ENCODE measurements at regions not wholly inside any gene's neighbourhood (a gene's known extent, or its start where the extent isn't known, plus 50 kb on each side); places are given as distances from the start of the nearest gene placed in this dataset.
"Not testable (repeated sequence)": the region's sequence is repeated elsewhere in the genome, so short reads cannot be mapped to it uniquely, and the experiment has no call there.

GRCh38 chr17:45605751-45606150 lies 115.2 kb upstream of the PLEKHM1 start:
- TF ChIP-seq CTCF (tag by site-specific recombination; IDR thresholded peaks at IDR 0.05); ZNF785 (tag by site-specific recombination; IDR thresholded peaks at IDR 0.05); ZNF239 (tag by site-specific recombination; IDR thresholded peaks at IDR 0.05); PATZ1 (tag by site-specific recombination; IDR thresholded peaks at IDR 0.05); ZNF548 (tag by site-specific recombination; IDR thresholded peaks at IDR 0.05); KLF7 (tag by site-specific recombination; IDR thresholded peaks at IDR 0.05; ENCODE audit: borderline replicate concordance): not testable (repeated sequence)

All from HEK293 (cell line).